ENCODE measurements at regions not wholly inside any gene's neighbourhood (a gene's known extent, or its start where the extent isn't known, plus 50 kb on each side); places are given as distances from the start of the nearest gene placed in this dataset.

DNA sequence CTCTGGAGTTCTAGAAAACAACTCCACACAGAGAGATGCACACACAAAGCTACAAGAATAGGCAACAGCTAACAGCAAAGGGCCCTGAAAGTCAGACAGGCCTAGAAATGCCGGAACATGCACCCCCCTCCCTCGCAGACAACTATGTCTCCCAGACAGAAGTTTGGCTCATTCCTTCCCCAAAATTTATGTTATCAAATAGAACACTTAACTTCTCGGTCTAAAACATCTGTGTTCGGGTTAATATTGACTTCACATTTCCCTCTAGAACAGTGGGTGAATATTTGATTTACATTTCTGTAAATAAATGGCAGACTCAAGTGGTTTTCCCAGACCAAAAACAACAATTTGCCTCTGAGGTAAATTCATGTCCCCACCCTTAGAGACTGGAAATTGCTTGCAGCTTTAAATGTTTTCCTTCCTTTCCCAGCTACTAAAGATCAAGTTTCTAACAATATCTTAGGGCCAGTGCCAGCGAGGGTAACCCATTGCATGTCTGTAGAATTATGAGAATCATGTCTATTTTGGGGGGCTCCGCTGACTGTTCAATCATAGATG, 92.5 kb upstream of the INHBA start:
- no peak for DNase-seq (ENCODE audit: low read depth)

DNA sequence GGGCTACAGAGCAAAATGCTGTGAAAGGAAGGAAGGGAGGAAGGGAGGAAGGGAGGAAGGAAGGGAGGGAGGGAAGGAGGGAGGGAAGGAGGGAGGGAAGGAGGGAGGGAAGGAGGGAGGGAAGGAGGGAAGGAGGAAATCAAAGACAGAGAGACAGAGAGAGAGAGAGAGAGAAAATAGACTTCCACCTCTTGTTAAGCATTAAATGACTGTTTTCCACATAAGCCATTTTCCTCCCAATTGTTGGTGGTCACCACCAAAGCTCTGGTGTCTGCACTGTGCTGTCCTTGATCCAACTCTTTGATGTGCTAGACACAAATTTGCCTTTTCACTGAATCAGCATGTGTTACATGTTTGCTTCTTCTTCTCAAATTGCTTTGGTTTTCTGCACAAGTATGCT, 90.7 kb upstream of the INHBA start:
- DNase-seq (ENCODE audit: low read depth): no peak

DNA sequence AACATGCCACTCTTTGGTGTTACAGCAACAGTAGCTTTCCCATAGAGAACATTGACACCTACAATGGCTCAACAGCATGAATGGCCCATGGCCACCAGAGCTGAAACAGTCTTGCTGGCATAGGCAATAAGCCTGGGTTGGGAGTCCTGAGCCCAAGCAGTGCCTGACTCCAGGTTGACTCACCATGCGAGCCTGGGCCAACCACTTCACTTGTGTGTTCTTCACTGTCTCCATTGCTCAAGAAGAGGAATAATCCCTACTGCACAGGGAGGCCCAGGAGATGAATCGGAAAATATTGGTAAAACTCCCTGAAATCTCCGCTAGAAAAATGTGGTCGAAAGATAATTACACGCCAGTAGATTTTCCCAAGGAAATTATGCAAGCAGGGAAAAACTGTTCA, 89.2 kb upstream of the INHBA start:
- DNase-seq (ENCODE audit: low read depth): no peak

DNA sequence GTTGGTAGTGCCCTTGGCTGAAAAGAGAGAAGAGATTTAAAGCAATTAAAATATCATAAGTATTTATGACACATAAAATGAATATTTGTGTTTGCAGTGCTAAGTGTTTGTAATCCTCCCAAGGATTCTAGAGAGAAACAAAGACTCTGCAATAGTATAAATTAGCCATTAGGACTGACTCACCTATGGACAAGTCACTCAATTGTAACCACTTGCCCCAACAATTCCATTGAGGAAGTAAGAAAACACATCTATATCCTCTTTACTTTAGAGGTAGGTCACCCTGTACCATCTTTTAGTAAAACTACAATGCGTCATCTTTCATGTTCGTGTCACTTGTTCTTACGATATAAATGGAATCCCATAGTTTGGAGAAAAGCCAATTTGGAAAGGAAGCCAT, 85.7 kb upstream of the INHBA start:
- no peak for DNase-seq (ENCODE audit: low read depth)

DNA sequence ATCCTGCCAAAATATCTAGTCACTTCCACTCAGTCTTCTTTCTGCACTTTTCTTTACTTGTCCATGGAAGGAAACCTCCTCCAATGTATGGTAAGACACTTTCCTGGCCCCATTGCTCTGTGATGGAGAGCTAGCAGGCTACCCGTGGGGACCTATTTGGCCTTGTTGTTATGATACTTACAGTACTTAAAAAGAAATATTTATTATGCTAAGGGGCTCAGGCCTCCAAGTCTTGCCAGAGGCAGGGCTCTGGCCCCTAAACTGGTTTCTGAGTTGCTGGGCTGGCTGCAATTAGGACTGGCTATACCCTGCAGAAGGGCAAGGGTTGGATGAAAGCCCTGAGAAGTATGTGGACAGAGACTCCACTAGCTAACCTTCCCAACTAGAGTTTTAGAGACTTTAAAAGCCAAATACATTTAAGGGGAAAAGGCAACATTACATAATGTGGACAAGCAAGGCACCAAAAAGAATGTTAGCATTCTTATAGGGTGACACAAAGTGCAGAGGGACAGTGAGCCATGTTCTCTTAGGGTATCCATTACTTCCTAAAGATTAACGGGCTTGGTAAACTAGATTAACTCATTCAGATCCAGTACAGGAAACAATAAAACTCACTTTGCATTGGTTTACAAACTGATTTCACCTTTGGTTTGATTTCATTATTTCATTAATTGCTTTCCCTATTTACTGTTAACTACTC, 84.9 kb upstream of the INHBA start:
- peak; percentile 47 for DNase-seq (ENCODE audit: low read depth)

DNA sequence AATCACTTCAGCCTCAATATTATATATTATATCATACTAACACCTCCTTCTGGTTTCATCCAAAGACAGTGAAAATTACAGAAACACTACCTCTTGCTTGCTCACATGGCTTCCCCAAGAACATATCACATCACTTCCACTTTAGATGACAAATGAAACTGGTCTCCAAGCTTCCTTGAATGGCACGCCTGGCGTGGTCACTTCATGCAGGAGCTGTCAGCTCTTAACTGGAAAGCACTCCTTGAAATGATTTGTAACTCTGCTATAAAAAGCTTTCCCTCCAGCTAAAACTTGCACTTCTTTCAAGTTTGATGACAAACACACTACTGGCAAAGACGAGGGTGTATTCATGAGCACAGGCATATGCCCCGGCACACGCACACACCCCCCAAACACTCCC, 84.1 kb upstream of the INHBA start:
- no peak for DNase-seq (ENCODE audit: low read depth)

DNA sequence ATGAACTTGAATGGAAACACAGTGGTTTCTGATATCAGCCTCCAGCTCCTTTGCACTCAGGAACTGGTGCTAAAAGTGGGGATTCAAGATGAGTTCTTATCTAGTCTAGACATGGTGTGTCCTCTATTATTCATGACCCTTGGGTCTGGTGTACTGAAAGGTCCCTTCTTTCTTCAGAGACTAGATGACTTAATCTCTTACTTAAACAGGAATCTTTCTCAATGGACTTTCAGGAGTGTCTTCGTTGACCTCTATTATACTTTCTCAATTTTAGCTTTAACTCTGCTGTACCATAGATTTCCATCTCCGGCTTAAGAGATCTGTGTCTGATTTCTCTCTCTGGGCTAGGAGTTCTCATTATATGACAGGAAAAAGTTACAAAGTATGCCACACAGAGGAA, 83.5 kb upstream of the INHBA start:
- no peak for DNase-seq (ENCODE audit: low read depth)

DNA sequence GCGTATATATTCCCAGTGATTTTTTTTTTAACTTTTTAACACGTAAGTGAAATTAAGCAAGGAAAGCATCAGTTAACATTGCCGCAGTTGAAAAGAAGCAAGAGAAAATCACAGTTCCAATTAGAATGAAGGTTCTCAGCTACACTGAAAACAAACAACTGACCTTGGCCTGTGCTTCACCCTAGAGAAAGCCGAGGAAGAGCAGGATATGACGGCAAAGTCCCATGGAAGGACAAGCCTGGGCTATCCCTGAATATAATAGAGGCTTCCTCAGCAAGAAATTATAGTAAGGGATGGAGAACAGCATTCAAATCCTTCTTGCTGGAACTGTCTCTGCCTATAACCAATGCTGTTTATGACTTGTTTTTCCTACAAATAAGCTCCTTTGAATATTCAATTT, 83.0 kb upstream of the INHBA start:
- DNase-seq (ENCODE audit: low read depth): no peak

DNA sequence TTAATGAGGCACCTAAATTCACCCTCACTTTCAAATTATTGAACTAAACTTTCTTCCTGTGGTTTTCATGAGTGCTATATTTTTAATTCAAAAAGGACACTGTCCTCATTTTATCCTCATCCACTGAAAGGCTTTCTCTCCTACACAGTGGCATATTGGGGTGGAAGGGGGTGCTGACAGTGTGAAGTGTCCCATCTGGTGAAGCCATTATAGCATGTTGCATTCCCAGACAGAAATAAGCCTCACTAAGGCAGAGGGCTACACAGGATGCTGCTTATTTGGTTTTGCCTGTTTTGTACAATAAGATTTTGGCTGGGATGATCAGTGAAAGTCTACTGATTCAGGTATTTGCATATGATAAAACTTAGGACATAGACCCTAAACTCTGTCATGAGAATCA, 82.4 kb upstream of the INHBA start:
- DNase-seq (ENCODE audit: low read depth): no peak

DNA sequence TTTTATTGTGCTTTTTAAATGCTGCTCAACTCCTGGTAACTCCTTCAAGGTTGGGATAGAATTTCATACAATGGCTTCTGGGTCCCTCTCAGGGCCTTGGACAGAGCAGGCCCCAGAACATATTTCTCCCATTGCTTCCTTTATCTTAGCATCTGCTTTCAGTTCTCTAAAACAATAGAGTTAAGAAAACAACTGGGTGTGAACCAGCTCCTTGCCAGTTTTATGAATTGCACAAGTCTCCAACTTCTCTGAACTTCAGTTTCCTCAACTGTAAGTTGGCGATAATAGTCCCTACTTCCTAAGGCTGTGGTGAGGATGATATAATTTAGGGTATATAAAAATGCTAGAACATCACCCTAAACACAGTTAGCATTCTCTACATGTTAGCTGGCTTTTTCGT, 77.0 kb upstream of the INHBA start:
- no peak for DNase-seq (ENCODE audit: low read depth)

DNA sequence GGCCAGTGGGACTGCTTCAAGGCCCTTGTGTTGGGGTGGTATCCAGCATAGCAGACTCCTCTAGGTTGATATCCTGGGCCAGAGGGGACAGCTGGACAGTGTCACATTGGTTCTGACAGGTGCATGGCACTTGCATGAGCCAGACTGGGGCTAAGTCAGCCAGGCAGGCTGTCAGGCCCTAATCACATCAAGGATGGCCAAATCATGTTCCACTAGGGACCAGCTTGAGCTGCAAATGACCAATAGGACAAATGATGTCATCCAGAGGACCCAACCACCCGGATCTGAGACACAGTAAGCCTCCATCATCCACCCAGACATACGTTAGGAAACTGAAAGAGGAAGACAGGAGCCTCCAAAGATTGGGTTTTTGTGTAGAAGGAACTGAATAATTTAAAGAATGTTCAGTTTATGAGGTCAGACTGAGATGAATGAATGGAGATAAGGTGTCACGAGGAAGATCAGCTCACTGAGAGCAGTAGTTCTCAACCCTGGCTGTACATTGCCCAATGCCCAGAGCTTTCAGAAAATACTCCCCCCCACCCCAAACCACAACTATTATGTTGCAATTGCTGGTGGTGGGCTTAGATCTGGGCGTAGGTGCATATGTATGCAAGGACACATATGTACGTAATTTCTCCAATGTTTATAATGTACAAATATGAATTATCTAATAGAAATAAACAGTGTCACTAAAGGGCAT, 75.2 kb upstream of the INHBA start:
- DNase-seq (ENCODE audit: low read depth): no peak

DNA sequence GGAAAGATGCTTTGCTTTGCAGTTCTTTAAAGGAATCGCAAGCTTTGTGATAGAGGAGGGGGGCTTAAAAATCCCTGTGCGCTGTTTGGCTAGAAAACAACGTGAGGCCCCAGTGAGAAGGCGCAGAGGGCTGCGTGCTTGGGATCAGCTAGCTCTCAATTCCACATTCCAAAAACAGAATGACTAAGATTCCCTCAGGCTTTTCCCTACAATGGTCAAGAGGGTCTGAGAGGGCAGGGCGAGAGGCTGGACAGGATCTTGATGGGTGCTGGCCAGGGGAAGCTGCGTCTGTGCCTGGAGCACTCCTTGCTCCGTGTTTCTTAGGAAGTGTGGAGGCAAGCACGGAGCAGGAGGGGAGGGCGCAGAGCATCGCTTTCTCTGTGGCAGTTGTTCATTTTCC, 72.1 kb upstream of the INHBA start:
- DNase-seq (ENCODE audit: low read depth): peak; percentile 31

DNA sequence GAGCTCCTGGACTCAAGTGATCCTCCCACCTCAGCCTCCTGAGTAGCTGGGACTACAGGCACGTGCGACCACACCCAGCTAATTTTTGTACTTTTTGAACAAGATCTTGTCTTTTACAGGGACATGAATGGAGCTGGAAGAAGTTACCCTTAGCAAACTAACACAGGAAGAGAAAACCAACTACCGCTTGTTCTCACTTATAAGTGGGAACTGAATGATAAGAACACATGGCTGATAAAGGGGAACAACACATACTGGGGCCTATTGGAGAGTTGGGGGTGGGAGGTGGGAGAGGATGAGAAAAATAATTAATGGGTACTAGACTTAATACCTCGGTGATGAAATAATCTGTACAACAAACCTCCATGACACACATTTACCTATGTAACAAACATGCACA, 70.9 kb upstream of the INHBA start:
- no peak for DNase-seq (ENCODE audit: low read depth)

DNA sequence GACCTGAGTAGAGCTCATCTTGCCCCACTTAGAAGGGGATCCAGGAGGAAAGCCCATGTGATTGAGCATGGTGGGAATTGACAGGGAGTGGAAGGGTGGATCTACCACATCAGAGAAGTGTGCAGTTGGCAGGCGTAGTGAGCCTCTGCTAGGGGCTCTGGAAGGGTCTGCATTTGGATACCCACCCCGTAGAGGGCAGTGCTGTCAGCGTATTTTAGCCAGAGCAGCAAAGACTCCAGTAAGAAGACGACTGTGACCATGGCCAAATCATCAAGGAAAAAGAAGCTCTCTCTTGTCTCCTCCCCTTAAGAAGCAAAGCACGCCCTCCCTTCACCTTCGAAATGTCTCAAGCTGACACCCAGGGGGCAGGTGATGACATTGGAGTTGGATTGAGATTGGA, 68.8 kb upstream of the INHBA start:
- DNase-seq (ENCODE audit: low read depth): no peak

DNA sequence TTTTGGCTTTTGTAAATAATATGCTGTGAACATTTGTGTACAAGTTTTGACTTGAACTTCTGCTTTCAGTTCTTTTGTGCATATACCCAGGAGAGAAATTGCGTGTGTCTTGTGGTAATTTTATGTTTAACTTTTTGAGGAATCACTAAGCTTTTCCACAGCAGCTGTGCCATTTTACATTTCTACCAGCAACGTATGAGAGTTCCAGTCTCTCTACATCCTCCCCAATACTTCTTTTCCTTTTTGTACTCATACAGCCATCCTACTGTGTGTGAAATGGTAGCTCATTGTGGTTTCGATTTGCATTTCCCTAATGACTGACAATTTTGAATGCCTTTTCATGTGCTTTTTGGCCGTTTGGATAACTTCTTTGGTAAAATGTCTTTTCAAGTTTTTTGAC, 66.3 kb upstream of the INHBA start:
- DNase-seq (ENCODE audit: low read depth): no peak

DNA sequence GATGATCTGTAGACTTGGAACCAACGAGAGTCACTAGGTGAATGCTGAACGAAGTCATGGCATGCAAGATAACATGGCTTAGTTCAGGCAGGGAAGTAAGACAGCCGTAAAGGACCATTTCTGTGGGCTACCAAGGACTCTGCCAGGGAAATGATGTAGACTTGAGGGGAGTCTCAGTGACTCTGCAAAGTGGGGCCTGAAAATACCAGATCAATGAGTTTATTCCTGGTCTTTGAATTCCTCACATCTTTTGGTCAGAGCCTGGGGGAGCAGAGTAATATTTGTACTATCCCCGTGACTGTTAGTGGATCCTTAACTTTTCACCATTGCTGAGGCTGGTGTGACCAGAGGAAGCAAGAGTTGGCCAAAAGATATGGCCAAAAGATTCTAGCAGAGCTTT, 60.7 kb upstream of the INHBA start:
- DNase-seq (ENCODE audit: low read depth): peak; percentile 41

DNA sequence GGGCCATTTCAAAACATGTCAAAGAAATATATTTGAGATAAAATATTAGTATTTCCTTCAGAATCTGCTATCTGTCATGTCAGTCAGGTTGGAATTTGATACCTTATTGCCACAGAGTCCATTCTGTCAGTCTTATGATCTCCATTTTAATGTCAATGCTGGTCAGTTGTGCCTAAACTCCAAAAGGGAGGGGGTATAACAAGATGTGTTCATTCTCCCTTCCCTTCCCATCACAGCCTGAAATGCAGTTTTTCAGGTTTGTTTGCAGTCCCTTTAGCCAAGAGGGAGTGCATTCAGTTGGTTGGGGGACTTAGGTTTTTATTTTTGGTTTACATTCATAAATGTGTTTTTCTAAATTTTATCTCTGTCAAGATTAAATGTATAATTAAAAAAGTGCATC, 59.8 kb upstream of the INHBA start:
- no peak for DNase-seq (ENCODE audit: low read depth)

DNA sequence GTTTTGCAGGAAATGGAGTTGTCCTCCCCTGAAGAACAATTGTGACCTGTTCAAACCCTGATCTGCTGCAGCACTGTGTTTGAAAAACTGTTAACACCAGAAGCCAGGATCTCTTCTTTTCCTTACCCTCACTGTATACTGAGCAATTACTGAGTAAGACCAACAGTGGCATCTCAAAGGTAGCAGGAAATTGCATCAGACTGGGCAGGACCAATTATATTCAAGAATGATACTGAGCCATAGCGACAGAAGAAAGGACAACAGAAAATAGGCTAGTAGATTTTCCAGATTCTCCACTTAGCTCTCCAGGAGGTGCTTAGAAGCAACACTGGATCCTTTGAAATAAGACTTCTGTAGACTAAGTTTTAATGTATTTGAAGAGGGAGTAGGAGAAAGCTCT, 57.4 kb upstream of the INHBA start:
- DNase-seq (ENCODE audit: low read depth): peak; percentile 11

DNA sequence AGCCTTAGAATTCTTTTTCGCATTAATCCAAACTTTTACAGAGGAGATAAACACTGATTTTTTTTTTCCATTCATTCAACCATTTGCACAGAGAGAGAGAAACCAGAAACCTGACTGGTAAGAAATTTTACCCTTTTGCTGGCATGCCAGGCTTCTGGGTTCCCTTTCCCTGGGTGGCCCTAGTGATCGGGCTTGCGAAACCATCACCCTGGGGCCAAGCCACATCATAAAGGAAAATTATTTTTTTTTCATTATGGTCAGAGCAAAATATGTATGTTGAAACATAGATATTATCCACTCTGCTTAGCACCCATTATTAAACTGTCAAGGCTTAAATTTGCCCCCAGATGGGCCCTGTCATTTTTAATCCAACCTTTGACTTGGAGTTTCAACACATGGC, 55.4 kb upstream of the INHBA start:
- DNase-seq (ENCODE audit: low read depth): no peak

DNA sequence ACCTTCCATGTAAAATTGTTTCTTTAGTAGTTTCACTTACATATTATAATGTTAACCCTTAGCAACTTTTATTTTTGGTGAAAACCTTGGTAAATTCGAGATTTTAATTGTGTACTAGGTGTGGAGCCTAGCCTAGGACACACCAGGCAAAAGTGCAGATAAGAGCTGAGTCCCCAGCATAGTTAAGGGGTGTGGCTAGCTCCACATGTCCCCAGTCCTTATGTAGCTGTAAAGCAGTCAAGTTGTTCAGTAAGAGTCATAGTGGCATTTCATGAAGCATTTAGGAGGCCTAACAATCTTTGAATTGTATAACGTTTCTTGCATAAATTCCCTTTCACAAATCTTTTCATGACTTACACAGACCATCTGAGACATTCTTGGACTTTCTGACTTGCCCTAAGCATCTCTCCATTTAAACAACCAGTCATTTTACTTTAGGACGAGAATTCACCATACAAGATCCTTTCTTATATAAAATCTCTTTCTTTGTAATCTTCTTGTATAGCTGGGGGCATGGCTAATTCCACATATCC, 53.8 kb upstream of the INHBA start:
- DNase-seq (ENCODE audit: low read depth): no peak

DNA sequence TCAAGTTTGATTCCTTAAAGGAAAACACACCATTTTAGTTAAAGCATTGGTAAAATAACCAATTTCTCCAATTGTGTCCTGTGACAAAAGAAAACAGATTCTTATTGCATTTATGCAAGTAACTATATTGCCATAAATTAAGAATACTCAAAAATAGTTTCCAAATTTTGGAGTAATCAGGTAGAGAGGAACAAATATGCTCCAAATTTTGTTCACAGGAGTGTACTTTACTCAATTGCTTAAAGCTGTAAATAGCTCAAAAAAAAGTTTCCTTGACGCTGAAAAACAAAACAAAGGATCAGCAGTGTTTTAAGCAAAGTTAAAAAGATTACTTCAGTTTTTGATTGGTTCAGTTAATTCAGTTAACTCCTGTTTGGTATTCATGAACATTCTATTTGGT, 52.2 kb upstream of the INHBA start:
- DNase-seq (ENCODE audit: low read depth): no peak

DNA sequence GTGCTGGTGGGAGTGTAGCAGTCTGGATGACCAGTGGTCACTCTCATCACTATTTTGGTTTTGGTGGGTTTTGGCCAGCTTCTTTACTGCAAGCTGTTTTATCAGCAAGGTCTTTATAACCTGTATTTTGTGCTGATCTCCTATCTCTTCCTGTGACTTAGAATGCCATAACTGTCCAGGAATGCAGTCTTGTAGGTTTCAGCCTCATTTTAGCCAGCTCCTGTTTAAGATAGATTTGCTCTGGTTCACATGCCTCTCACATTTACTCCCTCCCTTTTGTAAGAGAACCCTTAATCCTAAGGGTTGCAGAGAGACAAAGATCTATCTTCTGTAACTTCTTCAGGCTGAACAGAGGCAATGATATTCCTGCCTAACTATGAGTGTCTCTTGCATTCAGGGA, 51.2 kb upstream of the INHBA start:
- DNase-seq (ENCODE audit: low read depth): no peak
